Smooth muscle cell (in vitro differentiated cells): ENCODE measurements at regions not wholly inside any gene's neighbourhood (a gene's known extent, or its start where the extent isn't known, plus 50 kb on each side); places are given as distances from the start of the nearest gene placed in this dataset.

Experiments
- DNase-seq: peaks from one replicate; lab custom pipeline; 2025; ENCODE audit not compliant: unreplicated experiment; lab: John Stamatoyannopoulos, UW
- H2AFZ ChIP-seq: fragments of 200-600 bp; sonication (generic); 2 replicates; pipeline ENCODE4 v1.6.0; 2016; ENCODE audit warnings: antibody characterized with exemption, low read depth, mild to moderate bottlenecking
- H3F3A ChIP-seq: fragments of 200-600 bp; sonication (generic); 2 replicates; pipeline ENCODE4 v1.6.0; 2017; ENCODE audit warnings: antibody characterized with exemption, low read depth
- H3K27ac ChIP-seq: fragments of 200-600 bp; sonication (generic); 2 replicates; pipeline ENCODE4 v1.5.1; 2016; ENCODE audit warnings: low read depth, mild to moderate bottlenecking
- H3K27me3 ChIP-seq: fragments of 200-600 bp; sonication (generic); 2 replicates; pipeline ENCODE4 v1.6.1; 2016; ENCODE audit warnings: low read depth, mild to moderate bottlenecking
- H3K36me3 ChIP-seq: fragments of 200-600 bp; sonication (generic); 2 replicates; pipeline ENCODE4 v1.5.1; 2016; ENCODE audit warnings: low read depth
- H3K4me1 ChIP-seq: fragments of 200-600 bp; sonication (generic); 2 replicates; pipeline ENCODE4 v1.5.1; 2016; ENCODE audit warnings: low read depth
- H3K4me2 ChIP-seq: fragments of 200-600 bp; sonication (generic); 2 replicates; pipeline ENCODE4 v1.6.0; 2016; ENCODE audit warnings: mild to moderate bottlenecking
- H3K4me3 ChIP-seq: fragments of 200-600 bp; sonication (generic); 2 replicates; pipeline ENCODE4 v1.5.1; 2016; ENCODE audit warnings: mild to moderate bottlenecking
- H3K79me2 ChIP-seq: fragments of 200-600 bp; sonication (generic); 2 replicates; pipeline ENCODE4 v1.6.0; 2016; ENCODE audit warnings: low read depth, mild to moderate bottlenecking
- H3K9ac ChIP-seq: fragments of 200-600 bp; sonication (generic); 2 replicates; pipeline ENCODE4 v1.6.0; 2016; ENCODE audit warnings: low read depth
- H3K9me3 ChIP-seq: fragments of 200-600 bp; sonication (generic); replicated peaks from 2 replicates; pipeline ENCODE4 v1.5.1; 2016; ENCODE audit warnings: low read depth
- H4K20me1 ChIP-seq: fragments of 200-600 bp; sonication (generic); 2 replicates; pipeline ENCODE4 v1.6.0; 2016; ENCODE audit warnings: low read depth
- CTCF ChIP-seq: fragments of 200-600 bp; sonication (generic); IDR thresholded peaks from 2 replicates; pipeline ENCODE4 v1.5.1; 2017; ENCODE audit warnings: borderline replicate concordance, mild to moderate bottlenecking, antibody characterized with exemption; ENCODE audit not compliant: insufficient read depth, poor library complexity, severe bottlenecking
- WGBS: methylation state at CpG from one replicate; pipeline ENCODE4 v1.1.7; 2016; ENCODE audit warnings: low lambda C conversion rate; 5-methylcytosine and 5-hydroxymethylcytosine counted together

GRCh38 chr15:67940324-67940719 is 100.5 kb upstream of the RNU6-1 start:
- H2AFZ ChIP-seq, result no peak overlapping the region
- 79% methylated on average over 1 of the region's 1 CpG for WGBS
- H4K20me1 ChIP-seq, result no peaks in the 10 kb centered on the region
- H3K79me2 ChIP-seq, result no peaks in the 10 kb centered on the region
- no peaks in the 10 kb centered on the region for H3K27me3 ChIP-seq
- H3F3A ChIP-seq, result no peaks in the 10 kb centered on the region
- no peaks in the 10 kb centered on the region for H3K9me3 ChIP-seq
- no peak overlapping the region for H3K4me2 ChIP-seq
- TF ChIP-seq CTCF, result no peak
- H3K36me3 ChIP-seq, result no peaks in the 10 kb centered on the region
- H3K9ac ChIP-seq, result no peak overlapping the region
- no peak overlapping the region for H3K4me3 ChIP-seq
- H3K27ac ChIP-seq, result no peak overlapping the region
- peaks cover 6% of the 10 kb centered on the region for H3K4me1 ChIP-seq
- no peak for DNase-seq

GRCh38 chr15:67941648-67942310 is 101.9 kb upstream of the RNU6-1 start:
- no peaks in the 10 kb centered on the region for H3K27me3 ChIP-seq
- H3K79me2 ChIP-seq, result no peaks in the 10 kb centered on the region
- H3K9ac ChIP-seq, result no peak overlapping the region
- H3K36me3 ChIP-seq, result no peaks in the 10 kb centered on the region
- no peak for DNase-seq
- peaks cover 19% of the 10 kb centered on the region for H3K4me1 ChIP-seq
- no peak for TF ChIP-seq CTCF
- H3K4me3 ChIP-seq, result no peak overlapping the region
- no peak overlapping the region for H3K4me2 ChIP-seq
- WGBS, result 29% methylated on average over 3 of the region's 3 CpGs
- peaks cover 3% of the 10 kb centered on the region for H3F3A ChIP-seq
- no peak overlapping the region for H3K27ac ChIP-seq
- no peaks in the 10 kb centered on the region for H4K20me1 ChIP-seq
- H2AFZ ChIP-seq, result no peak overlapping the region
- H3K9me3 ChIP-seq, result no peaks in the 10 kb centered on the region

GRCh38 chr15:67943475-67943874 is 103.6 kb upstream of the RNU6-1 start:
- 91% methylated on average over 2 of the region's 2 CpGs for WGBS
- TF ChIP-seq CTCF, result no peak
- Histone ChIP-seq H3K4me1 (peaks cover 28% of the 10 kb centered on the region), H3K79me2 (no peaks in the 10 kb centered on the region), H3K4me2 (no peak overlapping the region), H3K27me3 (no peaks in the 10 kb centered on the region), H3K4me3 (no peak overlapping the region), H3K9me3 (no peaks in the 10 kb centered on the region), H3K36me3 (no peaks in the 10 kb centered on the region), H3F3A (peaks cover 6% of the 10 kb centered on the region), H2AFZ (no peak overlapping the region), H4K20me1 (no peaks in the 10 kb centered on the region), H3K9ac (no peak overlapping the region), H3K27ac (no peak overlapping the region)
- no peak for DNase-seq

- H4K20me1 ChIP-seq, result no peaks in the 10 kb centered on the region
- H3F3A ChIP-seq, result peaks cover 6% of the 10 kb centered on the region
- peaks cover 28% of the 10 kb centered on the region for H3K4me1 ChIP-seq
- TF ChIP-seq CTCF, result no peak
- no peak overlapping the region for H3K27ac ChIP-seq
- no peak for DNase-seq
- H3K9me3 ChIP-seq, result no peaks in the 10 kb centered on the region
- H3K36me3 ChIP-seq, result no peaks in the 10 kb centered on the region
- no peak overlapping the region for H3K4me3 ChIP-seq
- no peak overlapping the region for H3K9ac ChIP-seq
- no peaks in the 10 kb centered on the region for H3K27me3 ChIP-seq
- H2AFZ ChIP-seq, result no peak overlapping the region
- H3K4me2 ChIP-seq, result no peak overlapping the region
- H3K79me2 ChIP-seq, result no peaks in the 10 kb centered on the region
- 91% methylated on average over 10 of the region's 10 CpGs for WGBS
These were observed 104.3 kb upstream of the RNU6-1 start for GRCh38 chr15:67944010-67944641.
